Keratinocyte (primary cell): ENCODE measurements at regions not wholly inside any gene's neighbourhood (a gene's known extent, or its start where the extent isn't known, plus 50 kb on each side); places are given as distances from the start of the nearest gene placed in this dataset.

ENCODE experiments used
- DNase-seq: peaks from one replicate; pipeline ENCODE4 v3.0.0-alpha.2; 2011; ENCODE audit warnings: low read depth, missing footprints, low spot score
- FAIRE-seq: peaks from 2 replicates; lab custom pipeline; 2011; peaks lifted over from hg19 to GRCh38; lab: Jason Lieb, UNC
- H2AFZ ChIP-seq: 2 replicates; pipeline ENCODE4 v1.6.0; 2012; ENCODE audit warnings: low read length, control low read depth, inconsistent platforms; ENCODE audit not compliant: control insufficient read depth
- H3K27ac ChIP-seq: 2 replicates; pipeline ENCODE4 v1.5.1; 2011; ENCODE audit warnings: low read length; ENCODE audit not compliant: control insufficient read depth, insufficient read depth
- H3K27me3 ChIP-seq: 3 replicates; pipeline ENCODE4 v1.6.0; 2011; ENCODE audit warnings: low read length; ENCODE audit not compliant: control insufficient read depth, insufficient read depth; ENCODE audit errors: extremely low read depth
- H3K36me3 ChIP-seq, 2 experiments: 2 replicates in 1 of 2; 3 replicates in 1 of 2; pipeline ENCODE4 v1.5.1; 2011; ENCODE audit warnings: low read length in 2 of 2, mild to moderate bottlenecking in 1 of 2; ENCODE audit not compliant: control insufficient read depth in 2 of 2, insufficient read depth in 2 of 2; ENCODE audit errors: extremely low read depth in 1 of 2
- H3K4me1 ChIP-seq: 3 replicates; pipeline ENCODE4 v1.5.1; 2011; ENCODE audit warnings: low read length; ENCODE audit not compliant: control insufficient read depth, insufficient read depth; ENCODE audit errors: extremely low read depth
- H3K4me2 ChIP-seq: 3 replicates; pipeline ENCODE4 v1.6.0; 2011; ENCODE audit warnings: low read depth, low read length; ENCODE audit not compliant: control insufficient read depth, insufficient read depth; ENCODE audit errors: extremely low read depth
- H3K4me3 ChIP-seq, 3 experiments: fragments of 200-600 bp in 1 of 3; sonication (generic) in 1 of 3; 2 replicates in 2 of 3; 3 replicates in 1 of 3; pipeline ENCODE4 v1.5.1; 2011 to 2016; ENCODE audit warnings: low read length in 3 of 3, mild to moderate bottlenecking in 3 of 3, control low read depth in 2 of 3, inconsistent platforms in 1 of 3, low read depth in 1 of 3, mixed read lengths in 1 of 3, mixed run types in 1 of 3, moderate library complexity in 1 of 3; ENCODE audit not compliant: control insufficient read depth in 2 of 3, insufficient read depth in 2 of 3; ENCODE audit errors: extremely low read depth in 1 of 3
- H3K79me2 ChIP-seq: 2 replicates; pipeline ENCODE4 v1.6.0; 2012; ENCODE audit warnings: low read length; ENCODE audit not compliant: control insufficient read depth, insufficient read depth
- H3K9ac ChIP-seq: 3 replicates; pipeline ENCODE4 v1.6.0; 2011; ENCODE audit warnings: low read length; ENCODE audit not compliant: control insufficient read depth, insufficient read depth; ENCODE audit errors: extremely low read depth
- H3K9me1 ChIP-seq: 3 replicates; pipeline ENCODE4 v1.6.0; 2011; ENCODE audit warnings: low read length; ENCODE audit not compliant: control insufficient read depth, insufficient read depth; ENCODE audit errors: extremely low read depth
- H3K9me3 ChIP-seq: 2 replicates; pipeline ENCODE4 v1.5.1; 2012; ENCODE audit warnings: low read depth, low read length; ENCODE audit not compliant: control insufficient read depth
- H4K20me1 ChIP-seq: 3 replicates; pipeline ENCODE4 v1.6.0; 2011; ENCODE audit warnings: low read length; ENCODE audit not compliant: control insufficient read depth, insufficient read depth; ENCODE audit errors: extremely low read depth
- CTCF ChIP-seq, 3 experiments: IDR thresholded peaks in 1 of 3; conservative IDR thresholded peaks in 1 of 3; optimal IDR thresholded peaks in 1 of 3; 2 replicates in 2 of 3; 3 replicates in 1 of 3; pipeline versions ENCODE3 to v1.5.1; 2011; ENCODE audit warnings: low read length in 3 of 3, mild to moderate bottlenecking in 3 of 3, moderate library complexity in 2 of 3, control low read depth in 1 of 3, inconsistent platforms in 1 of 3; ENCODE audit not compliant: insufficient read depth in 2 of 3; ENCODE audit errors: extremely low read depth in 1 of 3
- EZH2 ChIP-seq: IDR thresholded peaks from one replicate; pipeline ENCODE4 v1.6.1; 2012; ENCODE audit warnings: inconsistent platforms, mild to moderate bottlenecking, low read length, moderate library complexity
- dilution Hi-C: fragments of 300-500 bp; cut with MboI; formaldehyde crosslinking; loops from one replicate; pipeline ENCODE4 v1.7.0; 2020; ENCODE audit warnings: low sequenced_read_pairs; ENCODE audit not compliant: extremely low pct_ligation_motif_present

- H2AFZ ChIP-seq, result no peak overlapping the region
- no peaks in the 10 kb centered on the region for H3K4me1 ChIP-seq
- H3K9me3 ChIP-seq, result no peaks in the 10 kb centered on the region
- dilution Hi-C loops, result no loop called here
- H3K27me3 ChIP-seq, result no peaks in the 10 kb centered on the region
- H3K36me3 ChIP-seq, result no peaks in the 10 kb centered on the region
- FAIRE-seq (no peak), DNase-seq (no peak)
- no peak overlapping the region for H3K27ac ChIP-seq
- H3K79me2 ChIP-seq, result no peaks in the 10 kb centered on the region
- H3K4me2 ChIP-seq, result no peak overlapping the region
- H3K9me1 ChIP-seq, result no peaks in the 10 kb centered on the region
- H3K4me3 ChIP-seq, result no peak overlapping the region
- H4K20me1 ChIP-seq, result no peaks in the 10 kb centered on the region
- H3K9ac ChIP-seq, result no peak overlapping the region
- TF ChIP-seq EZH2 (no peak), CTCF (optimal IDR thresholded peaks at IDR 0.05 in 1 of 3, IDR thresholded peaks at IDR 0.05 in 1 of 3, conservative IDR thresholded peaks at IDR 0.05 in 1 of 3; ENCODE audit: extremely low read depth in 1 of 3, insufficient read depth in 2 of 3, low read length in 3 of 3) (no peak)
Observed at GRCh38 chrX:139052461-139052860, 340.9 kb upstream of the FGF13 start.

GRCh38 chrX:139049465-139049864, 337.9 kb upstream of the FGF13 start:
- Histone ChIP-seq H3K79me2 (no peaks in the 10 kb centered on the region), H4K20me1 (no peaks in the 10 kb centered on the region), H3K27ac (no peak overlapping the region), H3K9ac (no peak overlapping the region), H2AFZ (no peak overlapping the region), H3K4me1 (no peaks in the 10 kb centered on the region), H3K27me3 (no peaks in the 10 kb centered on the region), H3K9me3 (no peaks in the 10 kb centered on the region), H3K9me1 (no peaks in the 10 kb centered on the region), H3K36me3 (no peaks in the 10 kb centered on the region), H3K4me3 (no peak overlapping the region), H3K4me2 (no peak overlapping the region)
- FAIRE-seq, result no peak
- DNase-seq, result no peak
- no peak for TF ChIP-seq EZH2
- TF ChIP-seq CTCF (optimal IDR thresholded peaks at IDR 0.05 in 1 of 3, IDR thresholded peaks at IDR 0.05 in 1 of 3, conservative IDR thresholded peaks at IDR 0.05 in 1 of 3; ENCODE audit: extremely low read depth in 1 of 3, insufficient read depth in 2 of 3, low read length in 3 of 3), result no peak
- dilution Hi-C loops, result no loop called here
